GM18873 (cell line): ENCODE measurements at regions not wholly inside any gene's neighbourhood (a gene's known extent, or its start where the extent isn't known, plus 50 kb on each side); places are given as distances from the start of the nearest gene placed in this dataset.
"Not testable (repeated sequence)": the region's sequence is repeated elsewhere in the genome, so short reads cannot be mapped to it uniquely, and the experiment has no call there.

ENCODE experiments used
- ATAC-seq: cut with Tn5 transposase; IDR thresholded peaks from one replicate; pipeline ENCODE4 v1.9.1; 2021; ENCODE audit warnings: mild to moderate bottlenecking, moderate library complexity, moderate number of reproducible peaks; ENCODE audit not compliant: unreplicated experiment, low FRiP score

DNA sequence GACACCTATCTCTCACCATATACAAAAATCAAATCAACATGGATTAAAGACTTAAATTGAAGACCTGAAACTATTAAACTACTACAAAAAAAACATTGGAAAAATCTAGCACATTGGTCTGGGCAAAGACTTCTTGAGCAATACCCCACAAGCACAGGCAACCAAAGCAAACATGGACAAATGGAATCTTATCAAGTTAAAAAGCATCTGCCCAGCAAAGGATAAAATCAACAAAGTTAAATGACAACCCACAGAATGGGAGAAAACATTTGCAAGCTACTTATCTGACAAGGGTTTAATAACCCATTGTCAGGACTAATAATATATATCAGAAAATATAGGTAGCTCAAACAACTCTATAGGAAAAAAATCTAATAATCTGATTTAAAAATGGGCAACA lies 415.6 kb downstream of the KLHL13 start:
- no peak for ATAC-seq

DNA sequence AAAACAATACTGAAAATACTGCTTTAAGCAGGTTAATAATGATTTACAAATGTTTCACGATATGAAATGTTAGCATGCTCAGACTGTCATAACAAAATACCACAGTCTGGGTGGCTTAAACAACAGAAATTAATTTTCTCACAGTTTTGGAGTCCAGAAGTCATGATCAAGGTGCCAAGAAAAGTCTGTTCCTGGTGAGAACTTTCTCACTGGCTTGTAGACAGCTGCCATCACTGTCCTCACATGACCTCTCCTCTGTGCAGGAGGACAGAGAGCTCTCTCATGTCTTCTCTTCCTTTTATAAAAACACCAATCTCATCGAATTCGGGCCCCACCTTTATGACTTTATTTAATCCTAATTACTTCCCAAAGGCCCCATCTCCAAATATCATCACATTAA lies 426.7 kb downstream of the KLHL13 start:
- ATAC-seq = no peak

DNA sequence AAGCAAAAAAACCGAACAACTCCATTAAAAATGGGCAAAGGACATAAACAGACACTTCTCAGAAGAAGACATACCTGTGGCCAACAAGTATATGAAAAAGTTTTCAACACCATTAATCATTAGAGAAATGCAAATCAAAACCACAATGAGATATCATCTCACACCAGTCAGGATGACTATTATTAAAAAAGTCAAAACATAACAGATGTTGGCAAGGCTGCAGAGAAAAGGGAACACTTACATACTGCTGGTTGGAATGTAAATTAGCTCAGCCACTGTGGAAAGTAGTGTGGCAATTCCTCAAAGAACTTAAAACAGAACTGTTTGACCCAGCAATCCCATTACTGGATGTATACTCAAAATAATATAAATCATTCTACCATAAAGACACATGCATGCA lies 436.3 kb downstream of the KLHL13 start:
- no peak for ATAC-seq

- no peak for ATAC-seq
Measured at GRCh38 chrX:117653396-117653795, 463.2 kb downstream of the KLHL13 start.

GRCh38 chrX:117645639-117646038 lies 471.0 kb downstream of the KLHL13 start:
- ATAC-seq = no peak

DNA sequence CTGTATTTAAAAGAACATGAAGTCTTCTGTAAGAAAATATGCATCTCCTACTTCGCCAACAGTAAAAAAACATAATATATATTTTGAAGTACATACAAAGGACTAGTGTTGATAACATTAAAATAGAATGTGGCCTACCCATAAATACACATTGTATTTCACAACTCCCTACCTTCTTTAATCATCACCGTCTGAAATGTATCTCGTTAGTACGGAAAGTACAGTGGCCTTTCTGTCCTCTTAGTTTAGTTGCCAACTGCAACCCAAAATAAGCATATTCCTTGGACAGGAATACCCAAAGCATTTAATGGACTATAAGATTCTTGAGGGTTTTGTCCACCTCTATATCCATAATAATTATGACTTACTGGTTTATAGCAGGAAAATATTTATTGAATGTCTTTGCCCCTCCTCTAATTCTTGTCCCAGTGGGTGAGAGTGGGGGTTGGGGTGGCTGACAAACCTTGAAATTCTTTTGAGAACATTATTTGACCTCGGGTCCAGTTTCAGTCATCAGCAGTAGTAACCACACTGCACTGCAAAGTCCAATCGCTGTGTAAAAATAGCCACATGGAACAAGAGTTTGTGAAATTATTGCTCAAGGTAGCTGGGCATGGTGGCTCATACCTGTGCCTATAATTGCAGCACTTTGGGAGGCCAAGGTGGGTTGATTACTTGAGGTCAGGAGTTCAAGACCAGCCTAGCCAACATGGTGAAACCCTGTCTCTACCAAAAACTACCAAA lies 474.5 kb downstream of the KLHL13 start:
- ATAC-seq = no peak

DNA sequence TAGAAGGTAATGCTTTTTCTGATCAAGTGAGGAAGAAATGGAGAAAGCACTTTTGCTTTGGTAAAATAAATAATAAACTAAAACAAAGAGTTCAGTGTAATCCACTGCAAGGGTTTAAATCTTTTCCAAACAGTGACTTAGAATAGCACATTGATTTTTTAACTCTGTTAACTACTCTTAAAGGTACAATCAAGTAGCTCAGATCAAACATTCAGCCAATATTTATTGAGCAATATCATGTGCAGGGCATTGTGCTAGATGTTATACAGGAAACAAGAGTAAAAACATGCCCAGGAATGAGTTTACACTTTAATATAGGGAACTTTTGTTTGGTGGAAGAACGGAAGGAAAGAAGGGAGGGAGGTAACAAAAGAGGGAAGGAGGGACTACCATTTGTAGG lies 479.8 kb downstream of the KLHL13 start:
- ATAC-seq = no peak

DNA sequence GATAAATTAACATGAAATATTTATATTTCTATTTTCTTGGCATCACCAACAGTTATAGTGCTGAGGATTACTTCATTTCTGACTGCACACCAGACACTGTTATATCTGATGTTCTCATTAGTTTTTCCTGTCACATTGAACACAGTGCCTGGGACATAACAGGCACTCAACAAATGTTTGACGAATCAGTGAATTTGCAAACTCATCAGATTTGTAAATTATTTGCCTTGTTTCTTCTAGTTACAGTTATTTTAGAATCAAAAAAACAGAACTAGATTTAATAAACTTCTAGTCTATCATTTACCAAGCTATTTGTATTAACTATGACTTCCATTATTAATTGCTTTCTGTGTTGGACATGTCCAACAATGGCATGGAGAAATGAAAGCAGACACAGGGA lies 483.3 kb downstream of the KLHL13 start:
- no peak for ATAC-seq

DNA sequence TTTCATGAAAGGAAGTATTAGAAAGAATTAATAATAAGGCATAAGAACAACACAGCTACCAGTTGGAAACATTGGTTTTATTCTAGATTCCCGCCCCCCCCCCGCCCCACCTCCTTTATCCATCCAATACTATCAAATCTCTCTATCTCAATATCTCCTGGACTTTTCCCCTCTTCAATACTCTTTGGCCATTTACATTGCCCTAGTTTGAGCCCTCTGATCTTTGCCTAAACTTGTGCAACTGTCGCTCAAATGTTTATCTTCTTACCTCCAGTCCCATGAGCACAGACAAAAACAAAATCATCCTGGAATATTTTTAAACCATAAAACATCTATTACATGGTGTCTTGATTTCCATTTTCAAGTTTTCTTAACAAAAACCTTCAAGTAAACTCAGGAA lies 488.2 kb downstream of the KLHL13 start:
- ATAC-seq = no peak

- no peak for ATAC-seq
Measured at GRCh38 chrX:117610806-117611205, 505.8 kb downstream of the KLHL13 start.

DNA sequence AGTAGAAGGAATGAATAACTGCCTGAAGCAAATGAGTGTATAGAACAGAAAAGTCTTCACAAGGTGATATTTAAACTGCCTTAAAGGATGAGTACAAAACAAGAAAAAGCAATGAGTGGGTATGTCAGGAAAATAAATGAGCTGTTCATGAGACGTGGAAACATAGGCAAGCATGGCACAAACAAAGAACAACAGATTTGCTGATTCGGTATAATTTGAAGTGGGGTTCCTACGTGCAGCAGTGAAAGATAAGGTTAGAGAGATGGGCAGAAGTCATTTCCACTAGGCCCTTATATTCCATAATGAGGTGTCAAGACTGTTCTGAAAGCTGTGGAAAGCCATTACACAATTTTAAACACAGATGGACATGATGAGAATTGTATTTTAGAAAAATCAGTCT lies 506.6 kb downstream of the KLHL13 start:
- ATAC-seq = no peak

DNA sequence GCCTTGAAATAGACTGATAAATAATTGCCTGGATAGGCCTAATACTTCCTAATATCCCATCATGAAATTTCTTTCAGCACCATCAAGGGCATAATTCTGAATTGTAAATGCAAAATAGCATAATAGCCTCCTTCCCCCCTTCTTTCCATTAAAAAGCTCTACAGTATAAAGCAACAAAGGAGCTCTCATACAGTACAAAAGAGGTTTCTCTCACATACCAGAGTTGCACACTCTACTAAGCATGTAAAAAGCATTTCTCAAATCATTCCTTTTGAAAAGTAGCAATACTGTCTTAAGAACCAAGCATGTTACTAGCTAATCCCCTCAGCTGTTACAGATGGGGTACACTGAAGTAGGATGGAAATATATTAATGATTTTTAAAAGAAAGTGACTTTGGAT lies 509.0 kb downstream of the KLHL13 start:
- ATAC-seq = no peak

GRCh38 chrX:117606101-117606500 lies 510.5 kb downstream of the KLHL13 start:
- ATAC-seq = not testable (repeated sequence)

- no peak for ATAC-seq
Measured at GRCh38 chrX:117570160-117570559, 546.5 kb downstream of the KLHL13 start.

GRCh38 chrX:117568238-117568637 lies 548.4 kb downstream of the KLHL13 start:
- no peak for ATAC-seq

- no peak for ATAC-seq
Measured at GRCh38 chrX:117543885-117544284, 572.7 kb downstream of the KLHL13 start.

- no peak for ATAC-seq
Measured at GRCh38 chrX:117539090-117539418, 577.6 kb downstream of the KLHL13 start.

DNA sequence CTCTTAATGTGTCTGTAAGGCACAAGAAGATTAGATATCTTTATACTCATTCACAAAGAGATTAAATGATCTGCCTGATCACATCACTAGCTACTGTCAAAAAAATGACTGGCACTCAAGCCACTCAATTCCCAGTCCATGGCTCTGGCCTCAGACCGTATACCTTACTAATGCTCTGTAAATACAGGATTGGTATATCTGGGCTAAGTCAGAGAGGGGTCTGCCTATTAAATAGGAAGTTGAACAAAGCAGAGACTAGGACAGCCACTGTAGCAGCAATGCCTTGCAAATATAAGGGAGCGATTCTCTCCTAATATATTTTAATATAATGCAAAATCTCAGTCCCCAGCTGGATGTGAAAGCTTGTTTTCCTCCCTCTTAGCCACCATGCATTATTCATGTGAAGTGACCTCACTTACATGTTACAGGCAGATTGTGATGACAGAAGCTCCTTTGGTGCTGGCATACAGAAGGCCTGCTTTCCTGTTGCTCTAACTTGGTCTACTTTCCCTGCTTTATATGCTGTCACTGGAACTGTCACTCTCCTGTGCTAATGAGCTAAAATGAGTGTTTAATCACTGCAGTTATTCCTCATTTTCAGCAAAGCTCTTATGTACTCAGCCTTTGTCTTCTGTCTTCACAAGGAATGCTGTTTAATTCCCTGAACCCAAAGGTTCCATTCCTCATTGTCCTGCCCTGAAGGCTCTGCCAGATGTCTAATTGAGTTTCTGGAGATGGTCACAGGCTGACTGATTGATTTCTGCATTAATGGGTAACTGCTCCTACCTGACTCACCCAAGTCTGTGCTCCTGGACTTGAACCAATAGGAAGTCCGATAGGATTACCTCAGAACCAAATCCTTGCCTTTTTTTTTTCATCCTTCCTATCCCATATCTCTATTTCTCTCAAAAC lies 578.2 kb downstream of the KLHL13 start:
- ATAC-seq = no peak

- ATAC-seq = no peak
Measured at GRCh38 chrX:117532339-117532738, 584.3 kb downstream of the KLHL13 start.

- no peak for ATAC-seq
Measured at GRCh38 chrX:117522725-117523700, 593.6 kb downstream of the KLHL13 start.

DNA sequence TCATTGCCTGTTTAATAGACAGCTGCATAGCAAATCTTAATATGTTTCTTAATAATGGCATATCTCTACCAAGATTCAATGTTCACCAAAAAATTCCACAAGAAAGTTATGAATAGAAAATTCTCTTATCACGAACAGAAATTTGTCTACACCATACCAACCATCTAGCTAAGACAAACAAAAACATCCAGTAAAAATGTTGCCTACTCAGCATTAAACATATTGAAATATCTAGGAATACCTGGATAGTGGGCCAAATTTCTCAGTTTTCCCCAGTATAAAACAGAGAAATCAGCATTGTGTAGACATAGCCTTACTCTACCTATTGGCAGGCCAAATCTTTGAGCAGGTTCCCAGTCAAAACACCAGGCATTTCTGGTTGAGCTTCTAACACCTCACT lies 598.6 kb downstream of the KLHL13 start:
- no peak for ATAC-seq
